ENCODE measurements at regions not wholly inside any gene's neighbourhood (a gene's known extent, or its start where the extent isn't known, plus 50 kb on each side); places are given as distances from the start of the nearest gene placed in this dataset.

DNA sequence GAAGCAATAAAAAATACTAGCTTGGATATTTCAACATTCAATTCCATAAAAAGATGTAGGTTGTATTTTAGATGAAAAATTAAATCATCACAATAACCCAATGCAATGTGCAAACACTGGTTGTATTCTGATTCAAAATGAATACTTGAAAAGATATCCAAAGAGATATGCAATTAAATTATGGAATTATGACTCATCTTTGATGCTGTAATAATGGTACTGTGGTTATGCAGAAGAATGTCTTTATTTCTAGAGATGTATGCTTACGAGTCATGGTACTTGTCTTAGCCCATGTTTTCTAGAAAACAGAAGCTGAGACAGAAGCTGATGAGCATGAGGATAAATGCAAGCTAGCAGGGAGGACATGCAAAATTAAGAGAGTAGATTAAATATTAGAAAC lies 1941.4 kb upstream of the NUDT12 start:
- no peak for DNase-seq (ENCODE audit: low spot score)
- TF ChIP-seq, protein P1, sequence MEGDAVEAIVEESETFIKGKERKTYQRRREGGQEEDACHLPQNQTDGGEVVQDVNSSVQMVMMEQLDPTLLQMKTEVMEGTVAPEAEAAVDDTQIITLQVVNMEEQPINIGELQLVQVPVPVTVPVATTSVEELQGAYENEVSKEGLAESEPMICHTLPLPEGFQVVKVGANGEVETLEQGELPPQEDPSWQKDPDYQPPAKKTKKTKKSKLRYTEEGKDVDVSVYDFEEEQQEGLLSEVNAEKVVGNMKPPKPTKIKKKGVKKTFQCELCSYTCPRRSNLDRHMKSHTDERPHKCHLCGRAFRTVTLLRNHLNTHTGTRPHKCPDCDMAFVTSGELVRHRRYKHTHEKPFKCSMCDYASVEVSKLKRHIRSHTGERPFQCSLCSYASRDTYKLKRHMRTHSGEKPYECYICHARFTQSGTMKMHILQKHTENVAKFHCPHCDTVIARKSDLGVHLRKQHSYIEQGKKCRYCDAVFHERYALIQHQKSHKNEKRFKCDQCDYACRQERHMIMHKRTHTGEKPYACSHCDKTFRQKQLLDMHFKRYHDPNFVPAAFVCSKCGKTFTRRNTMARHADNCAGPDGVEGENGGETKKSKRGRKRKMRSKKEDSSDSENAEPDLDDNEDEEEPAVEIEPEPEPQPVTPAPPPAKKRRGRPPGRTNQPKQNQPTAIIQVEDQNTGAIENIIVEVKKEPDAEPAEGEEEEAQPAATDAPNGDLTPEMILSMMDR (IDR thresholded peaks at IDR 0.05; ENCODE audit: extremely low read depth, missing control alignments): no peak

- DNase-seq (ENCODE audit: low spot score): no peak
- TF ChIP-seq, protein P1 (IDR thresholded peaks at IDR 0.05; ENCODE audit: extremely low read depth, missing control alignments): no peak
Measured at GRCh38 chr5:105501315-105501714, 1938.7 kb upstream of the NUDT12 start.

DNA sequence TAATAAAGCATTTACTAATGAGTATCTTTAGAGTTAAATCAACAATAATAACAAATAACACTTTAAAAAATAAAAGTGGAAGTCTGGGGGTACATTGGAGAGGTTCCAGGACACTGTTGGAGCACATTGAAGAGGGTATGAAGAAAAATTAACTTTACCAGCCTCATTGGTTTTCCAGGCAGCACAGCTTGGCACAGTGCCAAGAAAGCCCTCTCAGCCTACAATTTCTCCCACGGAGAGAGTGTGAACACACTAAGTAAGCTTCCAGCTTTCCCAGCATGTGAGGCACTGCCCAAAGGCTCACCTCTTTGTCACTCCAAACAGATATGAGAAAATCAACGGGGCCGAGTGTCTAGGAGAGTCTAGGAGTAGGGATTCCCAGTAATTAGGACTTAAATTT lies 1912.8 kb upstream of the NUDT12 start:
- DNase-seq (ENCODE audit: low spot score): no peak
- TF ChIP-seq, protein P1 (IDR thresholded peaks at IDR 0.05; ENCODE audit: extremely low read depth, missing control alignments): no peak

DNA sequence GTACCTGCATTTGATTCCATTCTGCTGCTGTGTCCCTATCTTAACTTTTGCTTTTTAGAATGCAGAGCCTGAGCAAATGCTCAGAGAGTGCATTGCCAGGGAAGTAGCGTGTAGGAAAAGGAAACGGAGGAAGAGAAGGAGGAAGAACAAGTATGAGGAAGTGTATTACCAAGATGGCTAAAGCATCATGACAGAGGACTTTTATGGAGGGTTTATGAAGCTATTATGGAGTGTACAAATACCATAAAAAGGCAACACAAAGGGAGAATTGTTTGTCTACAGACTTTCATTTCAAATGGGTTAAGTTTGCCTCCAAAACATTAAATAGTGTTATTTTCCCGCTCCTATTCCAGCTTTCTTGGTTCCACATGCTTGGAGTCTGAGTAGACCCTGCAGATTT lies 1899.8 kb upstream of the NUDT12 start:
- no peak for DNase-seq (ENCODE audit: low spot score)

GRCh38 chr5:105460721-105461120 lies 1898.1 kb upstream of the NUDT12 start:
- TF ChIP-seq, protein P1 (IDR thresholded peaks at IDR 0.05; ENCODE audit: extremely low read depth, missing control alignments): no peak
- no peak for DNase-seq (ENCODE audit: low spot score)

More for the DNA sequence above, 1899.8 kb upstream of the NUDT12 start:
- TF ChIP-seq, protein P1 (IDR thresholded peaks at IDR 0.05; ENCODE audit: extremely low read depth, missing control alignments): no peak

- DNase-seq (ENCODE audit: low spot score): no peak
- TF ChIP-seq, protein P1 (IDR thresholded peaks at IDR 0.05; ENCODE audit: extremely low read depth, missing control alignments): no peak
Measured at GRCh38 chr5:105453216-105453807, 1890.7 kb upstream of the NUDT12 start.

- TF ChIP-seq, protein P1 (IDR thresholded peaks at IDR 0.05; ENCODE audit: extremely low read depth, missing control alignments): no peak
- no peak for DNase-seq (ENCODE audit: low spot score)
Measured at GRCh38 chr5:105448271-105448670, 1885.7 kb upstream of the NUDT12 start.
